Stimulated activated naive CD8-positive, alpha-beta T cell treated with anti-CD3 and anti-CD28 coated beads, Interleukin-15, amount 100 ng/mL, for 72 hours (primary cell): ENCODE measurements at regions not wholly inside any gene's neighbourhood (a gene's known extent, or its start where the extent isn't known, plus 50 kb on each side); places are given as distances from the start of the nearest gene placed in this dataset.
"Not testable (repeated sequence)": the region's sequence is repeated elsewhere in the genome, so short reads cannot be mapped to it uniquely, and the experiment has no call there.

Experiments used
- ATAC-seq: fragments of 150-1000 bp; cut with Tn5 transposase; 2 replicates; pipeline ENCODE4 v1.10.0; 2021; ENCODE audit warnings: mild to moderate bottlenecking, moderate library complexity
- DNase-seq, 2 donors: peaks; one replicate each; pipeline ENCODE4 v3.0.0; 2021 to 2022
- H3K27ac Mint-ChIP-seq, 2 donors: one replicate each; pipeline ENCODE4 v1.8.0; 2022; ENCODE audit warnings: mild to moderate bottlenecking in 2 of 2, mixed read lengths in 2 of 2, moderate library complexity in 2 of 2
- H3K27me3 Mint-ChIP-seq: one replicate; pipeline ENCODE4 v1.8.0; 2022; ENCODE audit warnings: mixed read lengths
- H3K4me1 Mint-ChIP-seq: one replicate; pipeline ENCODE4 v1.8.0; 2022; ENCODE audit warnings: mild to moderate bottlenecking, mixed read lengths
- H3K4me3 Mint-ChIP-seq, 2 donors: one replicate each; pipeline ENCODE4 v1.8.0; 2022; ENCODE audit warnings: mild to moderate bottlenecking in 2 of 2, mixed read lengths in 2 of 2, moderate library complexity in 1 of 2
- H3K9me3 Mint-ChIP-seq, 2 donors: one replicate each; pipeline ENCODE4 v1.8.0; 2022; ENCODE audit warnings: mixed read lengths in 2 of 2

DNA sequence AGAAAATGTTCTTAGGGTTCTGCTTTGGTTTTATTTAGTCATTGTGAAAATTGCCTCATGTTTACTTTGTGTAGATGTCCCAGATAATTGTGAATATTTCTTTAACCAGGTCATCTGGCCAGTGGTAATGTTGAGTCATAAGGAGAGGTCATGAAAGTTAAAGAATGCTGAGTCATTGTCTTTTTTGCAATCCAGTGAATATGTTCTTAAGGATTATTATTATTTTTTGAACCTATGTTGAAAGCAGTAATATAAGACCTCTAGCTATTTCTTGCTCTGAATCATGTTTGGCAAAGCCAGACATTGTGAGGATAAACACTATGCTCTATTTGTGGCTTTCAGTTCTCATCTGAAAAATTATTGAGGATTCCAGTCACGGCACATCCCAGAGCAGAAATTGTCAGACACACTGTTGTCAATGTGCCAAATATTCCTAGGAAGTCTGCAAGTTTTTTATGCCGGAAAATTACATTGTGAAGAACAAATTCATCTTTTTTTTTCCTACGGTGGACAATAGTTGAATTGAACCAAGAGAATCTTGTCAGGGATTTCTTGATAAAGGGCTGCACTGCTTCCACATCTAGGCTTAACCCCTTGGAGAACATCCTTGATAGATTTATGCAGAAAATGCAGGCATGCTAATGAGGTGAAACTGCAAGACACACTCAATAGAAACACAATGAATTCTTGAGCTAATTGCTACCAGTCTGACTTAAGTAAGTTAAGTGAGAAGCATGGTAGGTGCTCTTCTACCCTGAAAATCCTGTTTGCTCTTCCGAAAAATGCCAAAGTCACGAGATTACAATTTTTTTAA lies 369.6 kb downstream of the ATP23 start:
- Mint-ChIP-seq H3K4me1 (no peaks in the 10 kb centered on the region), H3K27me3 (peaks cover 12% of the 10 kb centered on the region), H3K27ac (no peak overlapping the region), H3K4me3 (no peak overlapping the region), H3K9me3 (peaks cover 0 to 7% of the 10 kb centered on the region in 2 donors)
- no peak for ATAC-seq
- no peak for DNase-seq

GRCh38 chr12:58313091-58313855 lies 371.9 kb downstream of the ATP23 start:
- ATAC-seq (no peak), DNase-seq (no peak)
- H3K4me3 Mint-ChIP-seq: no peak overlapping the region
- peaks cover 12% of the 10 kb centered on the region for H3K27me3 Mint-ChIP-seq
- H3K9me3 Mint-ChIP-seq: peaks cover 5 to 8% of the 10 kb centered on the region in 2 donors
- H3K27ac Mint-ChIP-seq: no peak overlapping the region
- H3K4me1 Mint-ChIP-seq: no peaks in the 10 kb centered on the region

GRCh38 chr12:58314610-58315009 lies 373.2 kb downstream of the ATP23 start:
- ATAC-seq: no peak
- DNase-seq: no peak

GRCh38 chr12:58316926-58317325 lies 375.6 kb downstream of the ATP23 start:
- peaks cover 8 to 9% of the 10 kb centered on the region in 2 donors for H3K9me3 Mint-ChIP-seq

More at GRCh38 chr12:58314610-58315009, 373.2 kb downstream of the ATP23 start:
- no peak overlapping the region for H3K4me3 Mint-ChIP-seq
- peaks cover 8 to 9% of the 10 kb centered on the region in 2 donors for H3K9me3 Mint-ChIP-seq
- H3K4me1 Mint-ChIP-seq: no peaks in the 10 kb centered on the region
- H3K27me3 Mint-ChIP-seq: peaks cover 12% of the 10 kb centered on the region
- H3K27ac Mint-ChIP-seq: peak overlapping the region in 1 of 2 donors; percentile 49

DNA sequence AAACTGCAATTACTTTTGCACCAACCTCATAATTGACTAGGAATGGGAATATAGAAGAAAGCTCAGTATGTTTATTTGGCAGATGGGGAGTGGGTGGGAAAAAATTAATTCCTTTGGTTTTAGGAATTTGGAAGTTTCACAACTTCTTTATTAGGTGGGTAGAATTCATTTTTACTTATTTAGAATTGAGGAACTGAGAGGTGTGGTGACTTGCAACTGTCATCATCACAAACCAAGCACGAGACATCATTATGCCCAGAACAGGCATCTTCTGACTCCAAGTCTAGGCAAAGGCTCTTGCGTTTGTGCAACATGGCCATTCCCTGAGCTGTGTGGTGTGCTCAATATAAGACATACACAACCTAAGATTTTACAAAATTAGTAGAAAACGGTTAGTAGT lies 380.0 kb downstream of the ATP23 start:
- Mint-ChIP-seq H3K4me1 (no peaks in the 10 kb centered on the region), H3K4me3 (no peak overlapping the region), H3K27me3 (no peaks in the 10 kb centered on the region), H3K27ac (no peak overlapping the region), H3K9me3 (peaks cover 8 to 9% of the 10 kb centered on the region in 2 donors)
- no peak for DNase-seq
- ATAC-seq: no peak

More at GRCh38 chr12:58316926-58317325, 375.6 kb downstream of the ATP23 start:
- no peak for DNase-seq
- H3K27ac Mint-ChIP-seq: peak overlapping the region in 1 of 2 donors; percentile 65
- ATAC-seq: no peak
- H3K27me3 Mint-ChIP-seq: peaks cover 9% of the 10 kb centered on the region
- no peak overlapping the region for H3K4me3 Mint-ChIP-seq
- H3K4me1 Mint-ChIP-seq: no peaks in the 10 kb centered on the region

GRCh38 chr12:58323676-58324075 lies 382.3 kb downstream of the ATP23 start:
- no peaks in the 10 kb centered on the region for H3K27me3 Mint-ChIP-seq
- no peak overlapping the region for H3K27ac Mint-ChIP-seq
- no peaks in the 10 kb centered on the region for H3K4me1 Mint-ChIP-seq
- no peak overlapping the region for H3K4me3 Mint-ChIP-seq
- peaks cover 0 to 4% of the 10 kb centered on the region in 2 donors for H3K9me3 Mint-ChIP-seq
- ATAC-seq: no peak
- DNase-seq: no peak

DNA sequence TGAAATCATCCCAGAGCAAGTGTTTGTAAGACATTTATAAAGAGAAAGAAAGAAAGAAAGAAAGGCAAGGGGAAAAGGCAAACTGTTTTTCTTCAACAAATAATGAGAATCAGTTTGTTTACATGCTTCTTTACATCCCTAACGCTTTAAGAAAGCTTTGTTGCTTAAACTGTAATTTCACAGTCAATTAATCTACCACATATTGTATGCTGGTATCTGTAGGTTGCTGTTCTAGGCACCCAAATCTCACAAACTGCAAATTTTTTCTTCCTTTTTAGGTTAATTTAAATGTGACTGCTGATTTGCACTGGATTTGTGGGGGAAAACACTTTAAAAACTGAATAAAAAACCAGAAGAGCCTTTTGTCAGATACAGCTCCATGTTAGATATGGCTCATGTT lies 384.2 kb downstream of the ATP23 start:
- no peak overlapping the region for H3K4me3 Mint-ChIP-seq
- no peak overlapping the region for H3K27ac Mint-ChIP-seq
- H3K27me3 Mint-ChIP-seq: no peaks in the 10 kb centered on the region
- ATAC-seq: no peak
- no peak for DNase-seq
- H3K9me3 Mint-ChIP-seq: no peaks in the 10 kb centered on the region
- H3K4me1 Mint-ChIP-seq: no peaks in the 10 kb centered on the region

DNA sequence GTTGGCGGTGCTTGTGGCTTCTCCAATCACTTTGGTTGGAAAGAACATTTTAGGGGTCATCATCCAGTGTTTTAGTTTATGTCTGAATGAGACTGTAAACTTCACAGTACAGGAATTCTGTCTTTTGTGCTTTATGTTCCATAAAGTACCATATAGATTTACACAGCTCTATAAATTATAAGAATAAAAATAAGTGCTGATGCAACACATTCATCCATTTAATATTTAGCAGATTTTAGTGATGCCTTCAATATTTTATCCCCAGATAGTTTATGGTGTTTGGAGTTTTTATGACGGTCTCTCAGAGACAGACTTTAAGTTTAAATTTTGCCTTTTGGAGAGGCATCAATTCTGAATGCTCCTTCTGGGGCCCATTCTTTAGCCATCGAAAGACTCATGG lies 385.2 kb downstream of the ATP23 start:
- no peaks in the 10 kb centered on the region for H3K9me3 Mint-ChIP-seq
- ATAC-seq: no peak
- no peak overlapping the region for H3K27ac Mint-ChIP-seq
- no peak overlapping the region for H3K4me3 Mint-ChIP-seq
- no peaks in the 10 kb centered on the region for H3K27me3 Mint-ChIP-seq
- no peak for DNase-seq
- no peaks in the 10 kb centered on the region for H3K4me1 Mint-ChIP-seq

DNA sequence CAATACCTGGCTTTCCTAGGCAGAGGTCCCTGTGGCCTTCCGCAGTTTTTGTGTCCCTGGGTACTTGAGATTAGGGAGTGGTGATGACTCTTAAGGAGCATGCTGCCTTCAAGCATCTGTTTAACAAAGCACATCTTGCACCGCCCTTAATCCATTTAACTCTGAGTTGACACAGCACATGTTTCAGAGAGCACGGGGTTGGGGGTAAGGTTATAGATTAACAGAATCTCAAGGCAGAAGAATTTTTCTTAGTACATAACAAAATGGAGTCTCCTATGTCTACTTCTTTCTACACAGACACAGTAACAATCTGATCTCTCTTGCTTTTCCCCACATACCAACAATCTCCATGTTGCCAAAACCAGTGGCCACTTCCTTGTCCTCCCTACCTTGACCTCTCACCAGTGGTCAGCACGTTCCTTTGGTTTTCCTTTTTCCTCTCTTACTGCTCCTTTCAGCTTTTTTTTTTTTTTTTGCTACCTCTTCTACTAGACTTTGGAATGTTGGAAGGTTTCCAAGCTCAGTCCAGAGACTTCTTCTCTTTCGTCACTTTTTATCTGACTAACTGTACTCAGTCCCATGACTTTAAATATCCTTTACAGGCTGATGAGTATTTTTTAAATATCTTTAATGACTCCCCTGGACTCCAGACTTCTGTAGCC lies 395.3 kb downstream of the ATP23 start:
- peak overlapping the region in 1 of 2 donors; percentile 1 for H3K27ac Mint-ChIP-seq
- not testable (repeated sequence) for H3K4me1 Mint-ChIP-seq, DNase-seq, H3K9me3 Mint-ChIP-seq, H3K4me3 Mint-ChIP-seq, H3K27me3 Mint-ChIP-seq, ATAC-seq

GRCh38 chr12:58337539-58337938 lies 396.2 kb downstream of the ATP23 start:
- not testable (repeated sequence) for H3K27me3 Mint-ChIP-seq, ATAC-seq, H3K4me3 Mint-ChIP-seq, H3K9me3 Mint-ChIP-seq, H3K27ac Mint-ChIP-seq, H3K4me1 Mint-ChIP-seq, DNase-seq

DNA sequence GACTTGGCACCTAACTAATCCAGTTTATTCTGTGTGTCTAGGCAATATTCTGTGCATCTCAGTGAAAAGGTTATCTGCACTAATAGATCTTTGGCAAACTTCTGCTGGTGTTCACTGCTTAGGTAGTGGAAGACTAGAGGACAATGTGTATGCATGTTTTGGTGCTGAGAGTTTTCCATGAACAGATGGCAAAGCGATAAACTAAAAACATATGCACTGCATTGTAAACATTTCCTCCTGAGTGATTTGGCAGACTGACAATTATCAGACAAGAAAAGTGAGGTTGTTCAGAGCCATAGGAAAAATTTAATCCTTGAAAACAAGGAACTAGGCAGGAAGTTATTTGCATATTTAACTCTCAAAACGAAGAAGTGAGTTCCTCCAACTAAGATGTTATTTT lies 400.4 kb downstream of the ATP23 start:
- no peaks in the 10 kb centered on the region for H3K9me3 Mint-ChIP-seq
- H3K27me3 Mint-ChIP-seq: peaks cover 6% of the 10 kb centered on the region
- H3K4me1 Mint-ChIP-seq: no peaks in the 10 kb centered on the region
- H3K4me3 Mint-ChIP-seq: no peak overlapping the region
- ATAC-seq (no peak), DNase-seq (no peak)
- no peak overlapping the region for H3K27ac Mint-ChIP-seq

DNA sequence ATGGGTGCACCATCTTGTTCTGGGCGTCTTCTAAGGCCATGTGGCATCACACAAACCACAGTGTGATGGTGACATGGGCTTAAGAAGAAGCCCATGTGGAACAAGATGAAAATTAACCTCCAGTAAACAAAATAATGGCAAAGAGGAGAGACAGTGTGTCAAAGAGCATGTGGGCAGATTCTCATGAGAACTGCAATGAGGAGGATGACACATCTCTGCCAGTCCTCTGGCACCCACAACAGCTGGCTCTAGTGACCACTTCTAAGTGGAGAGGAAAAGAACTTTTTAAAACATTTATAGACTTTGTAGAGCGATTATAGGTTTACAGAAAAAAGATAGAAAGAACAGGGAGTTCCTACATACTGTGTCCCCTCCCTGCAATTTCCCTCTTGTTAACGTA lies 401.4 kb downstream of the ATP23 start:
- no peak for DNase-seq
- no peaks in the 10 kb centered on the region for H3K4me1 Mint-ChIP-seq
- no peak overlapping the region for H3K27ac Mint-ChIP-seq
- H3K9me3 Mint-ChIP-seq: no peaks in the 10 kb centered on the region
- H3K4me3 Mint-ChIP-seq: no peak overlapping the region
- ATAC-seq: no peak
- H3K27me3 Mint-ChIP-seq: peaks cover 6% of the 10 kb centered on the region

DNA sequence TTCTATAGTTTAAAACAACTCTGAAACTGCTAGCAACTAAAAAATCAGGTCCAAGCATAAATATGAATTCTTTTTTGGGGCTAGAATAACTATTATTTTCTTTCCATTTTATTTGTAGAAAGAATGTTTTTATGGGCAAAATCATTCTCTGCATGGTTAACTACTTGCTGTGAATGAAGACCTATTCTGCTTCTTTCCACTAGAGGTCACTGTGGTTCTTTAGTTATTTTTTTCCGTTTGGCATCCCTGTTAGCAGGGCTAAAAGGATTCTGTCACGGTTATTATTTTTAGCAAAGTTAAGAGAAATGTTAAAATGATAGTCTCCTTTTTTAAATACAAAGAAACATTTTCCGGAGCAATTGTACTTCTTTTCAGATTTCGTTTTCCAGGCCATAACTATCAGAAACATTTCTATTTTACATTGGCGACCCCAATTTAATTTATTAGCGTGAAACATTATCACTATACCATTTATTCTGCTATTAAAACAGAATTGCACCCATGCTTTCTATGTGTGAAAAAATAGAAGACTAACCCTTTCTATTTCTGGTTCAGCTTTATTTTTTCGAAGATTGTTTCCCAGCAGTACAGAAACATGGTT lies 404.8 kb downstream of the ATP23 start:
- DNase-seq (no peak), ATAC-seq (no peak)
- H3K4me3 Mint-ChIP-seq: no peak overlapping the region
- H3K27me3 Mint-ChIP-seq: peaks cover 6% of the 10 kb centered on the region
- H3K27ac Mint-ChIP-seq: no peak overlapping the region
- no peaks in the 10 kb centered on the region for H3K9me3 Mint-ChIP-seq
- H3K4me1 Mint-ChIP-seq: no peaks in the 10 kb centered on the region

DNA sequence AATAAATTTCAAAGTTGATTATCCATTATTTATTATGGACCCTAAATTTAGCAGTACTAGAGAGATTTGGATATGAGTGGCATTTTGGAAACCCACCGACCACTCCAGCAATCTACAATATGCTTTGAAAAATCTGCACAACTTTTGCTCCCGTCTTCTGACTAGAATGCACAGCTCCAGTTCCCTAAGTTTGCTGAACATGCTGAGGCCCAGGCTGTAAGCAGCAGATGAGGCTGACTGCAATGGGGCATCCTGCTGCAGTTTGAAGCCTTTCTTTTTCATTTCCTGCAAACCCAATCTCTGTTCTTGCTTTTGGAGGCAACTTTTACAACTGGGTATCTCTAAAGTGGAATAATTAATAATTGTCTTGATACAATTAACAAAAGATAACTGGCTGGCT lies 405.8 kb downstream of the ATP23 start:
- Mint-ChIP-seq H3K4me3 (no peak overlapping the region), H3K27ac (no peak overlapping the region), H3K27me3 (peaks cover 6% of the 10 kb centered on the region), H3K9me3 (no peaks in the 10 kb centered on the region), H3K4me1 (no peaks in the 10 kb centered on the region)
- no peak for DNase-seq
- no peak for ATAC-seq

- Mint-ChIP-seq H3K27me3 (peaks cover 1% of the 10 kb centered on the region), H3K4me3 (no peak overlapping the region), H3K9me3 (no peaks in the 10 kb centered on the region), H3K4me1 (no peaks in the 10 kb centered on the region), H3K27ac (no peak overlapping the region)
- DNase-seq (no peak), ATAC-seq (no peak)
These were observed 406.3 kb downstream of the ATP23 start for GRCh38 chr12:58347691-58348090.
